RWPE2 (cell line): ENCODE measurements at regions not wholly inside any gene's neighbourhood (a gene's known extent, or its start where the extent isn't known, plus 50 kb on each side); places are given as distances from the start of the nearest gene placed in this dataset.

Experiments
- ATAC-seq: fragments of 200-7000 bp; cut with Tn5 transposase; 3 replicates; pipeline ENCODE4 v1.9.1; 2021; ENCODE audit warnings: low read depth
- DNase-seq: peaks from one replicate; pipeline ENCODE4 v3.0.0-alpha.2; 2020; ENCODE audit warnings: low spot score
- H3K27ac ChIP-seq: fragments of 450-650 bp; 2 replicates; pipeline ENCODE4 v1.5.1; 2017; ENCODE audit warnings: mild to moderate bottlenecking; ENCODE audit not compliant: poor library complexity, severe bottlenecking
- H3K27me3 ChIP-seq: fragments of 250-450 bp; sonication (Bioruptor Pico); 2 replicates; pipeline ENCODE4 v1.5.1; 2021; ENCODE audit warnings: mild to moderate bottlenecking, moderate library complexity; ENCODE audit not compliant: insufficient read depth, poor library complexity, severe bottlenecking
- H3K36me3 ChIP-seq: fragments of 250-450 bp; sonication (Bioruptor Pico); 2 replicates; pipeline ENCODE4 v1.5.1; 2020; ENCODE audit warnings: low read depth, mild to moderate bottlenecking, moderate library complexity
- H3K4me1 ChIP-seq: fragments of 250-450 bp; sonication (Bioruptor Pico); 2 replicates; pipeline ENCODE4 v1.5.1; 2021; ENCODE audit warnings: mild to moderate bottlenecking, moderate library complexity; ENCODE audit not compliant: insufficient read depth, poor library complexity, severe bottlenecking
- H3K4me3 ChIP-seq: fragments of 250-450 bp; sonication (Bioruptor Pico); 2 replicates; pipeline ENCODE4 v1.5.1; 2021; ENCODE audit warnings: mild to moderate bottlenecking, moderate library complexity; ENCODE audit not compliant: severe bottlenecking
- H3K9me3 ChIP-seq: fragments of 250-450 bp; sonication (Bioruptor Pico); 2 replicates; pipeline ENCODE4 v1.5.1; 2021; ENCODE audit warnings: mild to moderate bottlenecking, moderate library complexity; ENCODE audit not compliant: severe bottlenecking
- TF ChIP-seq, protein P1 (sequence below): fragments of 450-650 bp; IDR thresholded peaks from one replicate; pipeline ENCODE4 v1.5.1; 2017; ENCODE audit warnings: mild to moderate bottlenecking, moderate library complexity; ENCODE audit not compliant: poor library complexity, severe bottlenecking

DNA sequence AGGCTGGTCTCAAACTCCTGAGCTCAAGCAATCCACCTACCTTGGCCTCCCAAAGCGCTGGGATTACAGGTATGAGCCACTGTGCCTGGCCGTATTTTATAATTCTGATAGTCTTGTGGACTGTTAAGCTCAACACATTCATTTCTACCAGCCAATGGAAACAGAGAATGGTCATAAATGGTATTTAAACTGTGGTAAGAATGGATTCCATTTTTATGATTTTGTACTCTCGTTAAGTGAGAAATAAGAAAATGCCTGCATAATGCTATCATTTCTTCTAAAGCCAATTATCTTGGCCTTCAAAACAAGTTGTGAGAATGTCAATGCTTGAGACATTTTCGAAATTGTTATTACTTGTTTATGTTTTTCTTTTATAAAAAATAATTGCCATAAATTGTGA, 321.0 kb downstream of the IL15 start:
- Histone ChIP-seq H3K27me3 (no peaks in the 10 kb centered on the region), H3K36me3 (no peaks in the 10 kb centered on the region), H3K4me1 (no peaks in the 10 kb centered on the region), H3K9me3 (no peaks in the 10 kb centered on the region), H3K27ac (no peak overlapping the region), H3K4me3 (no peak overlapping the region)
- TF ChIP-seq, protein P1, sequence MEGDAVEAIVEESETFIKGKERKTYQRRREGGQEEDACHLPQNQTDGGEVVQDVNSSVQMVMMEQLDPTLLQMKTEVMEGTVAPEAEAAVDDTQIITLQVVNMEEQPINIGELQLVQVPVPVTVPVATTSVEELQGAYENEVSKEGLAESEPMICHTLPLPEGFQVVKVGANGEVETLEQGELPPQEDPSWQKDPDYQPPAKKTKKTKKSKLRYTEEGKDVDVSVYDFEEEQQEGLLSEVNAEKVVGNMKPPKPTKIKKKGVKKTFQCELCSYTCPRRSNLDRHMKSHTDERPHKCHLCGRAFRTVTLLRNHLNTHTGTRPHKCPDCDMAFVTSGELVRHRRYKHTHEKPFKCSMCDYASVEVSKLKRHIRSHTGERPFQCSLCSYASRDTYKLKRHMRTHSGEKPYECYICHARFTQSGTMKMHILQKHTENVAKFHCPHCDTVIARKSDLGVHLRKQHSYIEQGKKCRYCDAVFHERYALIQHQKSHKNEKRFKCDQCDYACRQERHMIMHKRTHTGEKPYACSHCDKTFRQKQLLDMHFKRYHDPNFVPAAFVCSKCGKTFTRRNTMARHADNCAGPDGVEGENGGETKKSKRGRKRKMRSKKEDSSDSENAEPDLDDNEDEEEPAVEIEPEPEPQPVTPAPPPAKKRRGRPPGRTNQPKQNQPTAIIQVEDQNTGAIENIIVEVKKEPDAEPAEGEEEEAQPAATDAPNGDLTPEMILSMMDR: no peak
- no peak for DNase-seq
- no peak for ATAC-seq

DNA sequence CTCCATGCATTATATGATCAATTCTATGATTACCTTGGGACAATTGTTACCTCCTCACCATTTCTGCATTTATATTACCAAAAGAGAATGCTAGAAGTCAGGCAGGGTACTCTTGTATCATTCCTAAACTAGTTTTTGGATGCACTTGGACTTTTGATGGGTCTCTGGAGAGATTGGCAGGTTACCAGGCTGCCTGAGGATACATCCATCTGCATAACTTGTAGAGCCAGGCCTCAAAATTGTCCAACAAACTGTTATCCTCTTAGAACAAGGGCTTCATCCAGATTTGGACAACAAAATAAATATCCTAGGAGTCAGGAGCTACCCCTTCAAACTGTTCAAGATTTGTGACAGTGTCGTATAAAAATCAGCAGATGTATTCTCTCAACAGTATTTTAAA, 326.1 kb downstream of the IL15 start:
- ATAC-seq (no peak), DNase-seq (no peak)
- no peak overlapping the region for H3K27ac ChIP-seq
- H3K4me3 ChIP-seq: no peak overlapping the region
- no peaks in the 10 kb centered on the region for H3K36me3 ChIP-seq
- TF ChIP-seq, protein P1: no peak
- no peaks in the 10 kb centered on the region for H3K9me3 ChIP-seq
- no peaks in the 10 kb centered on the region for H3K27me3 ChIP-seq
- H3K4me1 ChIP-seq: no peaks in the 10 kb centered on the region

DNA sequence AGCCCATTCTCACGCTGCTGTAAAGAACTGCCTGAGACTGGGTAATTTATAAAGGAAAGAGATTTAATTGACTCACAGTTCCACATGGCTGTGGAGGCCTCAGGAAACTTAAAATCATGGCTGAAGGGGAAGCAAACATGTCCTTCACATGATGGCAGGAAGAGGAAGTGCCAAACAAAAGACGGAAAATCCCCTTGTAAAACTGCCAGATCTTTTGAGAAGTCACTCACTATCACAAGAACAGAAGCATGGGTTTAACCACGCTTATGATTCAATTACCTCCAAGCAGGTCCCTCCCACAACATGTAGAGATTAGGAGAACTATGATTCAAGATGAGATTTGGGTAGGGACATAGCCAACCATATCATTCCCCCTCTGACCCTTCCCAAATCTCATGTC, 335.5 kb downstream of the IL15 start:
- Histone ChIP-seq H3K9me3 (no peaks in the 10 kb centered on the region), H3K4me3 (no peak overlapping the region), H3K27ac (no peak overlapping the region), H3K4me1 (no peaks in the 10 kb centered on the region), H3K36me3 (no peaks in the 10 kb centered on the region), H3K27me3 (no peaks in the 10 kb centered on the region)
- TF ChIP-seq, protein P1: no peak
- DNase-seq (no peak), ATAC-seq (no peak)

DNA sequence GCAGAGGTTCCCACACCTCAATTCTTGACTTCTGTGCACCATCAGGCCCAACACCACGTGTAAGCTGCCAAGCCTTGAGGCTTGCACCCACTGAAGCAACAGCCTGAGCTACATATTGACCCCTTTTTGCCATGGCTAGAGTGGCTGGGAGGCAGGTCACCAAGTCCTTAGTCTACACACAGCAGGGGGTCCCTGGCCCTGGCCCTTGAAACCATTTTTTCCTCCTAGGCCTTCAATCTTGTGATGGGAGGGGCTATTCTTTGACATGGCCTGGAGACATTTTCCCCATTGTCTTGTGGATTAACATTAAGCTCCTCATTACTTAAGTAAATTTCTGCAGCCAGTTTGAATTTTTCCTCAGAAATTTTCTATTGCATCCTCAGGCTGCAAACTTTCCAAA, 336.6 kb downstream of the IL15 start:
- H3K9me3 ChIP-seq: no peaks in the 10 kb centered on the region
- H3K4me1 ChIP-seq: no peaks in the 10 kb centered on the region
- no peak for DNase-seq
- no peaks in the 10 kb centered on the region for H3K36me3 ChIP-seq
- H3K27me3 ChIP-seq: no peaks in the 10 kb centered on the region
- no peak for ATAC-seq
- H3K4me3 ChIP-seq: no peak overlapping the region
- H3K27ac ChIP-seq: no peak overlapping the region
- TF ChIP-seq, protein P1: no peak
